Fibroblast of skin of back (primary cell): ENCODE measurements at regions not wholly inside any gene's neighbourhood (a gene's known extent, or its start where the extent isn't known, plus 50 kb on each side); places are given as distances from the start of the nearest gene placed in this dataset.
A peak's percentile ranks its signal among the peaks of the same experiment; 100 is the strongest.
"Not testable (repeated sequence)": the region's sequence is repeated elsewhere in the genome, so short reads cannot be mapped to it uniquely, and the experiment has no call there.

Source experiments
- DNase-seq: peaks from one replicate; pipeline ENCODE4 v3.0.0-alpha.2; 2013

GRCh38 chr2:38243186-38243880, 133.7 kb downstream of the ATL2 start:
- DNase-seq: no peak

- DNase-seq: no peak
Observed at GRCh38 chr2:38239452-38239851, 137.6 kb downstream of the ATL2 start.

GRCh38 chr2:38238705-38239104, 138.4 kb downstream of the ATL2 start:
- not testable (repeated sequence) for DNase-seq

DNA sequence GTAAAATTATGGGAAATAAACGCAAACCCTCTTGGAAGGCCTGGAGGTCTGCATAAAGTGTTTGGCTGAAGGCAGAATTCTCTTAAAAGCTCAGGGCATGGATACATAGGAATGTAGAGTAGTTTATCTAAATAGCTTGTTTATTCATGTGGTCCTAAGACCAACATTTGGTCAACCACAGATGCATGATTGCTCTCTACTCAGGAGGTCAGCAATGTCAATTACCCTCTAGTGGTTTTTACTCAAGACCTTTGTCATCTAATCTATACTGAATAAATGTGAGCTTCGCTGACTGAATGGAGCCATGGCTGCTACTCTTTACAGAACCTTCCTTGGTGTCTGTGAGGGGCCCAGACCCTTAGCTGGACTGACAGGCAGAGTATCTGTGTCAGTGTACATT, 139.8 kb downstream of the ATL2 start:
- no peak for DNase-seq

DNA sequence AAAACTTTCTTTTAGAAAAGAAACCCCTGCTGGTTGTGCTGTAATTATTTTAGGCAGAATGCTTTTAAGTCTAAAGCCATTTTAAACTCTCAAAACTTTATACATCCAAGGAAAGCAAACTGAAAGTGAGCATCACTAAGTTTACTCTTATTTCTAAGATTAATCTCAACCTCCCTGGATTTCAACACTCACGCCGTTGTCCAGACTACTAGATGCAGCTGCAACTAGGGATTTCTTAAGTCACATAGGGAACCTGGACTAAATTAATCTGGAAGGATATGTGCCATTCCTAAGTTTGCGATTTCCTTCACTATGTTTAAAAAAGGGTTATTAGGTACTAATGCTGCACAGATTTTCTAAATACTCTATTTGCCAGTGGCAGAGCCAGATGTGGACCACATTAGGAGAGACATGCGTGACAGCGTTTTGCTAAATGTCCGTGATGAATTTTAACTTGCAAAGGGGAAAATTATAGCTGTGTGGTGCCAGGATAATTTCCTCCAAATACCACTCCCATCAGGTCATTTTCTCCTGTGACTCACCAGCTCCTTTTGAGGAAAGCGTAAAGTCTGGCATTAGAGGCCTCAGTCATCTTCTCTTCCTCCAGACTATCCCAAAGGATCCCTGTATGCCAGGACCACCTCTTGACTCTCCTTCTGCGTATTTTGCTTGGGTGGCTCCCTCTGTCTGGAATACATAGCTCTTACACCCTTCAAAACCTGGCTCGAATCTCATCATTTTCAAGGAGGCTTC, 143.7 kb downstream of the ATL2 start:
- peak; percentile 86 for DNase-seq

DNA sequence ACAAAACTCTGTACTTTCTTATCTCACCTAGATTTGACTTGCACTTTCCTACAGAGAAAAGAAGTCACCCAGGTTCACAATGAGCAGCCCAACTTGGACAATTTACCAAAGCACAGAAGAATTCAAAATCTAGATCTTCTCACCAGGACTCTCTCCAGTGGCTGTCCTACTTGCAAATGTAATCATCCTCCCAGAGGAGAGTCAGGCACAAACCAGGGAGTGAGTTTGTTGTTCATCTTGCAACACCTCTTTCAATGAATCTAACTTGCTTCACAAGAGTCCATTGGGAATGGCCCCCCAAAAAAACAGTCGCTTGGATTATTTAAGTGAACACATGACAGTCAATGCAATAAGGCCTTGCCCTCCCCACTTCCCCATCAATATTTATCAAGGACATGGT, 144.6 kb downstream of the ATL2 start:
- DNase-seq: no peak

- no peak for DNase-seq
Observed at GRCh38 chr2:38230756-38231155, 146.3 kb downstream of the ATL2 start.

- DNase-seq: no peak
Observed at GRCh38 chr2:38228753-38229152, 148.3 kb downstream of the ATL2 start.

GRCh38 chr2:38224821-38225437, 149.0 kb upstream of the CYP1B1 start:
- no peak for DNase-seq

DNA sequence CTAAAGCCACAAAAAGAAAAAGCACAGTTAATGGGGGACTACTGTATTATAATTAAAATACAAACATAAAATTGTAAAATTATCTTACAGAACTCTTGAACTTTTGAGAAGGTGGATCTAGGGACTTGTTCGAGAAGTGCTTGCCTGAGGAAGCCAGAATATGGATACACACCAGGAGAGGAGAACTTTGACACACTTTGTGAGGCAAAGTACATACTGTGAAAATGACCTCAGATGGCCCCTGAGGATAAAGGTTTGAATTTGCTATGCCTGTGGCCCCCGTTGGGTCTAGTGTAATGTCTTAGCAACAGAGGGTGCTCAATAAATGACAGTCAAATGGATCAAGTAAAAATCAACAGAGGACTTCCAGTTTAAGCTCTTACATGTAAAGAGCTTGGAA, 148.2 kb upstream of the CYP1B1 start:
- no peak for DNase-seq

DNA sequence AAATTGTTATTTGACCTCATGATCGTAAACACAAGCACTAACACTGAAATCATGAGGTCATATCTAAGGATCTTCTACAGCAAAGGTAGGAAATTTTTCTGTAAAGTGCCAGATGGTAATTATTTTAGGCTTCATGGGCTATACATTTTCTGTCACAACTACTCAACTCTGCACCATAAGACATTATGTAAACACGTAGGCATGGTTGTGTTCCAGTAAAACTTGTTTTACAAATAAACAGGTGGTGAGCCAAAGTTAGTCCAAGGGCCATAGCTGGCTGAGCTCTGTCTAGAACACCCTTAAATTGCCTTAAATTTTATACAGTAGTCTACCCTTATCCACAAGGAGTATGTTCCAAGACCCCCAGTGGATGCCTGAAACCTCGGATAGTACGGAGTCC, 147.3 kb upstream of the CYP1B1 start:
- no peak for DNase-seq

DNA sequence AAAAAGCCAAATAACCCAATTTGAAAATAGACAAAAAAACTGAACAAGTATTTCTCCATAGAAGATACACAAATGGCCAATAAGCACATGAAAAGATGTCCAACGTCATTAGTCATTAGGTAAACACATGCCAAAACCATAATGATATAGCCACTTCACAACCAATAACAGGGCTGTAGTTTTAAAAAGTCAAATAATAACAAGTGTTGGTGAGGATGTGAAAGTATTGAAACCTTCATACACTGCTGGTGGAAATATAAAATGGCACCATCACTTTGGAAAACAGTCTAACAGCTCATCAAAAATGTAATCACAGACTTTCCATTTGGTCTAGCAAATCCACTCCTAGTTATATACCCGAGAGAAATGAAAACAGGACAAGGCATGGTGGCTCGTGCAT, 144.2 kb upstream of the CYP1B1 start:
- no peak for DNase-seq

- DNase-seq: no peak
Observed at GRCh38 chr2:38218995-38219394, 143.0 kb upstream of the CYP1B1 start.

GRCh38 chr2:38218591-38218991, 142.6 kb upstream of the CYP1B1 start:
- DNase-seq: no peak

DNA sequence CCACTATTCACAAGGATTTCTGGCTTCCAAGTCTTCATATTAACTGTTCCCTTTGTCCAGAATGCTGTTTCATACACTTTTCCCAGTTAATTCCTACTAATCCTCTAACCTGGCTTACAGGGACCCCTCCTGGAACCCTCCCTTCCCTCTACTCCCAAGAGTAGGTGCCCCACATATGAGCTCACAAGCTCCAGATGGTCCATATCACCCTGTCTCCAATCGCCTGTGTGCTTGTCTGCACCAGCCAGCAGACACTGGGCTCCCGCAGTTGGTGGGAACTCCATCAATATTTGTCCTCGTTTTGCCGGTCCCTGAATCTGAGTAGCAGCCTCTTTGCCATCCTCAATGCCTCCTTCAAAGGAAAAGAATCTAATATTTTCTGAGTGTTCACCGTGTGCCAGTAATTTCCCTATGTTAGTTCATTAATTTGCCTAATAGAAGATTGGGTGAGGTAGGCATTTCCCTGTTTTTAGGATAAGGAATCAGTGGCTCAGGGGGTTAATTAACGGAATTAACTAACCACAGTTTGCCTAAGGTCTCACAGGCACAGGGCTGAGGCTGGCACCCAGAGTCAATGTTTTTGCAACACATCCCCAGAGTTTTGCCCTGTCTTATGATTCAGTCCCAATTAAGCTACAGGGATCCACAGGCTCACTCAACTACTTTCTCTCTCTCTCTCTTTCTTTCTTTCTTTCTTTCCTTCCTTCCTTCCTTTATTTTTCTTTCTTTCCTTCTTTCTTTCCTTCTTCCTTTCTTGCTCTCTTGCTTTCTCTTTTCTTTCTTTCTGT, 141.6 kb upstream of the CYP1B1 start:
- DNase-seq: no peak

- DNase-seq: no peak
Observed at GRCh38 chr2:38216886-38217285, 140.9 kb upstream of the CYP1B1 start.

DNA sequence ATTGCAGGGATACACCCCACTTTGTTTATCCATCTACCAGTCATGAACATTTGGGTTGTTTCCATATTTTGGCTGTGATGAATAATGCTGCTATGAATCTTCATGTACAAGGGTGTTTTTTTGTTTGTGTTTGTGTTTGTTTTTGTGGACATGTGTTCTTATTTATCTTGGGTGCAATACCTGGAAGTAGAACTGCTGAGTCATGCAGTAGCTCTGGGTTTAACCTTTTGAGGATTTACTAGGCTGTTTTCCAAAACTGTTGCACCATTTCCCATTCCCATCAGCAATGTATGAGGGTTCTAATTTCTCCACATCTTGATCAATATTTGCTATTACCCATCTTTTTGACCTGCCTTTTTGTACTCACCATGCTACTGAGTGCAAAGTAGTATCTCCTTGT, 140.0 kb upstream of the CYP1B1 start:
- no peak for DNase-seq

DNA sequence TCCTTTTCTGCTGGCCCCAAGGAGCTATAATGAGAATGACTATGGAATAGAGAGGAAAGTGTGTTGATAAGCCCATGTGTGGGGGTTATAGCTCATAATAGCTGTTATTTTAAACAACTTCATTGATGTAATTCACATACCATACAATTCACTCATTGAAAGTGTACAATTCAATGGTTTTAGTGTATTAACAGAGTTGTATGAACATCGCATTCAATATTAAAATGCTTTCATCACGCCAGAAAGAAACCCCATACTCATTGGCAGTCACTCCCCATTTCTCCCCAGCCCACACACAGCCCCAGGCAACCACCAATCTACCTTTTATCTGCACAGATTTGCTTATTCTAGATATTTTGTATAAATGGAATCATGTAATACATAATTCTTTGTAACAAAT, 139.6 kb upstream of the CYP1B1 start:
- DNase-seq: no peak

DNA sequence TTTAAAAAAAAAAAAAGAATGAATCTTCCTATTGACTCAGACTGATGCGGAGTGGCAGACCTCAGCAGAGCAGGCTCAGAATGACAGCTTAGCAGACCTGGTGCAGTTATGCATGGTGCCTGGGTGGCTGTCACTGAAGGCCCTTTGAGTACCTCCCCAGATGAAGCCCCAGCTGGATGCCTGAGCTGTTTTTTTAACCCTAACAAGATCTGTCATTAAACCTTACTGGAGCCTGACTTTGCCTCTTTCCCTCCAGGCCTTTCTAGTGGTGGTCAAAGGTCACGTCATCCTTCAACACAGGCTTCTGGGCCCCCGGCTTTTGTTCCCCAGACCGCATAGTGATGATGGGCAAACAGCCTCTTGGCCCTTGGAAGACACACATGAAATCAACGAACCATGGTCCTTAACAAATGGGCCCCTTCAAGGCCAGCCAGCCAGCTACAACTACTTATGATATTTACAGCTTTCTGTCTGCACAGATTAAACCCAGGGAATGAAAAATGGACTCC, 138.3 kb upstream of the CYP1B1 start:
- DNase-seq: no peak

- DNase-seq: no peak
Observed at GRCh38 chr2:38213619-38214167, 137.7 kb upstream of the CYP1B1 start.

DNA sequence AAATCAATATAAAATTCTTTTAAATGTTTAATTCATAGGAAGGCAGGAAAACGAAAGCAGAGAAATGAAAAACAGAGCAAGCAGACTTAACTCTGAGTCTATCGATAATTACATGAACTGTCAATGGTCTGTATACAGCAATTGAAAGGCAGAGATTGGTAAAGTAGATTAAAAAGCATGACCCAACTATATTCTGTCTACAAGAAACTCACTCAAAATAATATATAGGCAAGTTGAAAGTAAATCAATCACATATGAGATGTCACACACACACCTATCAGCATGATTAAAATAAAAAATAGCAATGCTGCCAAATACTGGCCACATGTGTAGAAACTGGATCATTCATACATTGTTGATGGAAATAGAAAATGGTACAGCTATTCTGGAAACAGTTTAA, 136.4 kb upstream of the CYP1B1 start:
- no peak for DNase-seq

DNA sequence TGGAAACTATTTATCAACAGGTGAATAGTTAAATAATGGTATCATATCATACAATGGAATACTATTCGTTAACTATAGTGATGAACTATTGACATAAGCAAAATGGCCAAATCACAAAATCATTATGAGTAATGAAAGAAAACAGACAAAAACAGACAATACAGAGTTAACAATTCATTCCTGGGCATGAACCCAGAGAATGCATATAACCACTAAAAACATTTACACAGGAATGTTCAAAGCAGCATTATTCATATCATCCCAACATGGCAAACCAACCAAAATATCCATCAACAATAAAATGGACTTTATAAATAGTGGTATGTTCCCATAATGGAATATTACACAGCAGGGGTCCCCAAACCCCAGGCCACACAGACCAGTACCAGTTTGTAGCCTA, 131.2 kb upstream of the CYP1B1 start:
- DNase-seq: peak; percentile 59

GRCh38 chr2:38203446-38203810, 127.5 kb upstream of the CYP1B1 start:
- no peak for DNase-seq
